ENCODE measurements at regions not wholly inside any gene's neighbourhood (a gene's known extent, or its start where the extent isn't known, plus 50 kb on each side); places are given as distances from the start of the nearest gene placed in this dataset.

- TF ChIP-seq CTCF (IDR thresholded peaks at IDR 0.05): no peak
- TF ChIP-seq POLR2A (IDR thresholded peaks at IDR 0.05): no peak
- no peak for TF ChIP-seq POLR2AphosphoS5 (IDR thresholded peaks at IDR 0.05)
- no peak for TF ChIP-seq EP300 (IDR thresholded peaks at IDR 0.05)
Observed at GRCh38 chr5:8675182-8675581, 806.2 kb downstream of the MTRR start.
